ENCODE measurements at regions not wholly inside any gene's neighbourhood (a gene's known extent, or its start where the extent isn't known, plus 50 kb on each side); places are given as distances from the start of the nearest gene placed in this dataset.

GRCh38 chr10:47195274-47195885 is 104.6 kb upstream of the GDF10 start:
- no peak for DNase-seq

- DNase-seq, result no peak
These were observed 103.3 kb upstream of the GDF10 start for GRCh38 chr10:47196691-47197090.

- DNase-seq, result no peak
These were observed 101.8 kb upstream of the GDF10 start for GRCh38 chr10:47198221-47198620.

- no peak for DNase-seq
These were observed 94.8 kb upstream of the GDF10 start for GRCh38 chr10:47205192-47205591.

- DNase-seq, result no peak
These were observed 93.3 kb upstream of the GDF10 start for GRCh38 chr10:47206449-47207280.

GRCh38 chr10:47207281-47207615 is 92.7 kb upstream of the GDF10 start:
- DNase-seq, result no peak

GRCh38 chr10:47207894-47208469 is 92.0 kb upstream of the GDF10 start:
- no peak for DNase-seq

GRCh38 chr10:47209466-47209865 is 90.5 kb upstream of the GDF10 start:
- DNase-seq, result no peak

- no peak for DNase-seq
These were observed 85.5 kb upstream of the GDF10 start for GRCh38 chr10:47214520-47214919.

- no peak for DNase-seq
These were observed 82.9 kb upstream of the GDF10 start for GRCh38 chr10:47217113-47217512.

GRCh38 chr10:47218803-47219202 is 81.2 kb upstream of the GDF10 start:
- no peak for DNase-seq

- no peak for DNase-seq
These were observed 77.5 kb upstream of the GDF10 start for GRCh38 chr10:47222461-47222860.

GRCh38 chr10:47223236-47223635 is 76.8 kb upstream of the GDF10 start:
- no peak for DNase-seq

- DNase-seq, result no peak
These were observed 75.3 kb upstream of the GDF10 start for GRCh38 chr10:47224546-47225218.

GRCh38 chr10:47225219-47225927 is 74.6 kb upstream of the GDF10 start:
- no peak for DNase-seq

GRCh38 chr10:47225928-47226645 is 73.9 kb upstream of the GDF10 start:
- DNase-seq, result no peak

- no peak for DNase-seq
These were observed 69.5 kb upstream of the GDF10 start for GRCh38 chr10:47230482-47230881.

GRCh38 chr10:47230957-47231356 is 69.0 kb upstream of the GDF10 start:
- DNase-seq, result no peak

GRCh38 chr10:47231414-47231813 is 68.6 kb upstream of the GDF10 start:
- no peak for DNase-seq

- DNase-seq, result no peak
These were observed 66.4 kb upstream of the GDF10 start for GRCh38 chr10:47233631-47234030.

- DNase-seq, result no peak
These were observed 64.5 kb upstream of the GDF10 start for GRCh38 chr10:47235484-47235883.
